Central memory CD8-positive, alpha-beta T cell (primary cell): ENCODE measurements at regions not wholly inside any gene's neighbourhood (a gene's known extent, or its start where the extent isn't known, plus 50 kb on each side); places are given as distances from the start of the nearest gene placed in this dataset.

Experiments
- ATAC-seq: fragments of 150-1000 bp; cut with Tn5 transposase; replicated peaks from 2 replicates; pipeline ENCODE4 v1.10.0; 2022; ENCODE audit warnings: mild to moderate bottlenecking, moderate FRiP score, moderate number of reproducible peaks; ENCODE audit not compliant: poor library complexity, severe bottlenecking; ENCODE audit errors: extremely low read depth
- DNase-seq, 2 donors: peaks; one replicate each; pipeline ENCODE4 v3.0.0; 2021; ENCODE audit warnings: low spot score in 2 of 2
- H3K27ac Mint-ChIP-seq: one replicate; pipeline ENCODE4 v1.8.0; 2022; ENCODE audit warnings: low read depth, mild to moderate bottlenecking, moderate library complexity, mixed read lengths
- H3K27me3 Mint-ChIP-seq: one replicate; pipeline ENCODE4 v1.8.0; 2022; ENCODE audit warnings: mixed read lengths
- H3K36me3 Mint-ChIP-seq: one replicate; pipeline ENCODE4 v1.8.0; 2022; ENCODE audit warnings: mild to moderate bottlenecking, moderate library complexity, mixed read lengths; ENCODE audit not compliant: insufficient read depth
- H3K4me1 Mint-ChIP-seq: one replicate; pipeline ENCODE4 v1.8.0; 2022; ENCODE audit warnings: mixed read lengths
- H3K4me3 Mint-ChIP-seq: one replicate; pipeline ENCODE4 v1.8.0; 2022; ENCODE audit warnings: mild to moderate bottlenecking, moderate library complexity, mixed read lengths
- H3K9me3 Mint-ChIP-seq: one replicate; pipeline ENCODE4 v1.8.0; 2022; ENCODE audit warnings: mixed read lengths

DNA sequence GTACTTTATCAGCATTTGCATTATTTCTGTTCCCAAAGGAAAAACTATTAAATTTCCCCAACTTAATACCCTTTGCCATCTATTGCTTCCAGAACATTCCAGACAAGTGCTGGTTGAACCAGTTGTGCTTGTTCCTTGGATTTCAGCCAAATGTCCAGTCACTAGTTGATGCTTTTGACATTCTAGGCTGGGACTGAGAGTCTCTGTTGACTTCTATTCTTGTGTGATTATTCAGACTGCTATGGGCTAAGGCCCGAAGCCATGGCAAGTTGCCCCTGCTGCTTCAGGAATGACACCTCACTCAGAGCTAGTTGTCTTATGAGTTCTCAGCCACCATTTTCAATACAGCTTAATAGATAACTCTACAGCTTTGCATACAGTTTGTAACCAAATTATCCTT is 458.1 kb upstream of the ARGLU1 start:
- Mint-ChIP-seq H3K27me3 (no peaks in the 10 kb centered on the region), H3K36me3 (no peaks in the 10 kb centered on the region), H3K4me3 (no peak overlapping the region), H3K27ac (no peak overlapping the region), H3K4me1 (no peaks in the 10 kb centered on the region), H3K9me3 (peaks cover 5% of the 10 kb centered on the region)
- ATAC-seq (no peak), DNase-seq (no peak)

DNA sequence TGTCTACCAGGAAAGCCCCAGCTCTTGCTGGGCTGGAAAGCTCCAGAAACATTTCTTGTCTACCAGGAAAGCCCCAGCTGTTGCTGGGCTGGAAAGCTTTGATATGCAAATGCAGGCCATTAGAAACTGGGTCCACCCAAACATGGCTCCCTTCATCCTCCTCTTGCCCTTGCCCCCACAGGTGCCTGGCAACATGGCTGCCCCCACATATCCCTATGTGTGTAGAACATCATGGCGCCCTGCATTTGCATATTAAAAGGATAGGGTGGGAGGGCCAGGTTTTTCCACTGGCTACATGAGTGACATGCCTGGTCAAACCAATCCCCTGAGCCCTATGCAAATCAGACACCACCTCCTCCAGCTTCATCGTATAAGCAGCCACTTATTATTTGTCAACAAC is 455.4 kb upstream of the ARGLU1 start:
- no peak for ATAC-seq
- H3K36me3 Mint-ChIP-seq: no peaks in the 10 kb centered on the region
- H3K9me3 Mint-ChIP-seq: peaks cover 13% of the 10 kb centered on the region

DNA sequence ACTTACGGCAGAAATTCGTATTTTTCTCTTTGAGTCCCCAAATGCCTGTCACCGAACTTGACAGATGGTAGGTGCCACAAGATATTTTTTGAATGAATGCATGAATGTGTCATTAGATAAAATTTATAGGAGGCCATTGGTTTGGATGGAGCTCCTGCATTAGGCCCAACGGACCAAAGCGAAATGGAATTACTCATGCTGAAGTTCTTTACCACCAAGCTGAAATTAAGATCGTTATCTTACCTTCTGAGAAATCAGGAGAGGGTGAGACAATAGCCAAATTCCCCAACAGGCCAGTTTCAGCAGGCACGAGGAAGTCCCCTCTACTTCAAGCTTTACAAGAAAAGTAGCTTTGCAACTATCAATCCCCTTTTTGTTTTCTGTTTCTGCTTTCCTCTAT is 452.5 kb upstream of the ARGLU1 start:
- H3K9me3 Mint-ChIP-seq: peaks cover 12% of the 10 kb centered on the region
- ATAC-seq (no peak), DNase-seq (no peak)
- no peaks in the 10 kb centered on the region for H3K27me3 Mint-ChIP-seq
- H3K36me3 Mint-ChIP-seq: no peaks in the 10 kb centered on the region
- H3K27ac Mint-ChIP-seq: no peak overlapping the region
- H3K4me1 Mint-ChIP-seq: no peaks in the 10 kb centered on the region
- no peak overlapping the region for H3K4me3 Mint-ChIP-seq

More for the DNA sequence above, 455.4 kb upstream of the ARGLU1 start:
- no peak for DNase-seq
- Mint-ChIP-seq H3K27me3 (no peaks in the 10 kb centered on the region), H3K4me1 (no peaks in the 10 kb centered on the region), H3K27ac (no peak overlapping the region), H3K4me3 (no peak overlapping the region)

DNA sequence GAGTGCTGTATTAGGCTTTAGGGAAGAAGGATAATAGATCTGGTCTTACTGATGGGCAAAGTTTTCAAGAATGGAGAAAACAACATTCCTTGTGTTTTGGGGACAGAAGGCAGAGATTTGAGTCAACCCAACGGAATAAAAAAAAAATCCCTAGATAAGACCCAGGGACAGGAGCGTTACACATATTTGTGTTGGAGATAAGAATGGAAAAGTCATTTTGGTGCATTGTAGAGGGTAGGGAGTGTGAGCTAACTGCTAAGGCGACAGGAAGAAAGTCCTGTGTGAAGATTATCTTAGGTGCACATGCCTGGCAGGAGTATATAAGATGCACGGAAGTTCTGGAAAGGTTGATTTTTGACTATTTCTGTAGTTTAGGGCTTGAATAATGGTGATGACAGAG is 450.3 kb upstream of the ARGLU1 start:
- H3K27me3 Mint-ChIP-seq: no peaks in the 10 kb centered on the region
- no peak overlapping the region for H3K27ac Mint-ChIP-seq
- ATAC-seq (no peak), DNase-seq (no peak)
- no peak overlapping the region for H3K4me3 Mint-ChIP-seq
- peaks cover 17% of the 10 kb centered on the region for H3K9me3 Mint-ChIP-seq
- H3K4me1 Mint-ChIP-seq: no peaks in the 10 kb centered on the region
- H3K36me3 Mint-ChIP-seq: no peaks in the 10 kb centered on the region

- H3K27me3 Mint-ChIP-seq: no peaks in the 10 kb centered on the region
- H3K36me3 Mint-ChIP-seq: no peaks in the 10 kb centered on the region
- ATAC-seq (no peak), DNase-seq (no peak)
- no peaks in the 10 kb centered on the region for H3K4me1 Mint-ChIP-seq
- H3K4me3 Mint-ChIP-seq: no peak overlapping the region
- peaks cover 8% of the 10 kb centered on the region for H3K9me3 Mint-ChIP-seq
- H3K27ac Mint-ChIP-seq: no peak overlapping the region
Measured at GRCh38 chr13:107006661-107007060, 438.7 kb upstream of the ARGLU1 start.

GRCh38 chr13:107005577-107005976 is 437.6 kb upstream of the ARGLU1 start:
- Mint-ChIP-seq H3K9me3 (peaks cover 8% of the 10 kb centered on the region), H3K27me3 (no peaks in the 10 kb centered on the region)

DNA sequence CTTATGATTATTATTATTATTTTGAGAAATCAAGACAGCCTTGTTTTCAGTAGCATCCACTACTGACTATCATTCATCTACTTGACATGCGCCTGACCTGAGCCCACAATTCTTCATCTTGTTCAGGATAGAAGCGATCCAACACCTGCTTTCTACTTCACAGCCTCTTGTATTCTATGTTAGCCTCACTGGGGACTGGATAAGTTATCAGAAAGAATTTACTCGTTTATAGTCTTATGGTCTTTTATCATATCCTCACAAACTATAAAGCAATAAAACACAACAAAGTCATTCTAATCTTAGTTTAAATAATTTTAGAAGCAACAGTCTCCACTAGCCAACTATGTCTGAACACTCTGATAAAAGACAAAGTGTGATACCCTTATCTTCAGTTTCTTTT is 436.0 kb upstream of the ARGLU1 start:
- no peaks in the 10 kb centered on the region for H3K4me1 Mint-ChIP-seq
- no peaks in the 10 kb centered on the region for H3K27me3 Mint-ChIP-seq
- no peak overlapping the region for H3K4me3 Mint-ChIP-seq

More at GRCh38 chr13:107005577-107005976, 437.6 kb upstream of the ARGLU1 start:
- no peak for DNase-seq
- H3K36me3 Mint-ChIP-seq: no peaks in the 10 kb centered on the region
- no peak for ATAC-seq
- H3K4me3 Mint-ChIP-seq: no peak overlapping the region
- no peak overlapping the region for H3K27ac Mint-ChIP-seq
- no peaks in the 10 kb centered on the region for H3K4me1 Mint-ChIP-seq

DNA sequence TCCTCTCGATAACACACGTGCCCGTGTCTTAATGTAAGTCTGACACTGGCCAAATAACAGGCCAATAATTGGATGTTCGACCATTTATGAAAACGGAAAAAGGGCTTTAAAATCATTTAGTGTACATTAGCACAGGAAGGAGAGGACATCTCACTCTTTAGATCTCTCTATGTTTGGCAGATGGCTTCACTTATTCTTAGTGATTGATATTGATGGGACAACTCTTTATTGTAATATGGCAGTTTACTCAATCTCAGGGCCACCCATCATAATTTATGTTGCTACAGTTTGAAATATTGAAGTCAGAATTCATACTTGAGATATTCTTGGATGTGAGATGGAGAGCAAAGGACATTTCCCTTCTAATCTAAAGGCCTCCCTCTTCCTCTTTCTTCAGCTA is 430.7 kb upstream of the ARGLU1 start:
- DNase-seq (no peak), ATAC-seq (no peak)
- H3K36me3 Mint-ChIP-seq: no peaks in the 10 kb centered on the region
- H3K4me3 Mint-ChIP-seq: no peak overlapping the region
- no peak overlapping the region for H3K27ac Mint-ChIP-seq
- no peaks in the 10 kb centered on the region for H3K27me3 Mint-ChIP-seq
- H3K9me3 Mint-ChIP-seq: peaks cover 15% of the 10 kb centered on the region
- no peaks in the 10 kb centered on the region for H3K4me1 Mint-ChIP-seq

More for the DNA sequence above, 436.0 kb upstream of the ARGLU1 start:
- Mint-ChIP-seq H3K36me3 (no peaks in the 10 kb centered on the region), H3K9me3 (peaks cover 9% of the 10 kb centered on the region), H3K27ac (no peak overlapping the region)
- ATAC-seq: no peak
- DNase-seq: no peak

GRCh38 chr13:106997696-106998095 is 429.8 kb upstream of the ARGLU1 start:
- no peak overlapping the region for H3K4me3 Mint-ChIP-seq
- H3K36me3 Mint-ChIP-seq: no peaks in the 10 kb centered on the region
- H3K4me1 Mint-ChIP-seq: no peaks in the 10 kb centered on the region
- no peak overlapping the region for H3K27ac Mint-ChIP-seq
- ATAC-seq (no peak), DNase-seq (no peak)
- peaks cover 15% of the 10 kb centered on the region for H3K9me3 Mint-ChIP-seq
- no peaks in the 10 kb centered on the region for H3K27me3 Mint-ChIP-seq

- DNase-seq (no peak), ATAC-seq (no peak)
- H3K4me3 Mint-ChIP-seq: no peak overlapping the region
- H3K27me3 Mint-ChIP-seq: no peaks in the 10 kb centered on the region
- H3K27ac Mint-ChIP-seq: no peak overlapping the region
- H3K36me3 Mint-ChIP-seq: no peaks in the 10 kb centered on the region
- no peaks in the 10 kb centered on the region for H3K4me1 Mint-ChIP-seq
- H3K9me3 Mint-ChIP-seq: peaks cover 15% of the 10 kb centered on the region
Measured at GRCh38 chr13:106996867-106997618, 429.1 kb upstream of the ARGLU1 start.

DNA sequence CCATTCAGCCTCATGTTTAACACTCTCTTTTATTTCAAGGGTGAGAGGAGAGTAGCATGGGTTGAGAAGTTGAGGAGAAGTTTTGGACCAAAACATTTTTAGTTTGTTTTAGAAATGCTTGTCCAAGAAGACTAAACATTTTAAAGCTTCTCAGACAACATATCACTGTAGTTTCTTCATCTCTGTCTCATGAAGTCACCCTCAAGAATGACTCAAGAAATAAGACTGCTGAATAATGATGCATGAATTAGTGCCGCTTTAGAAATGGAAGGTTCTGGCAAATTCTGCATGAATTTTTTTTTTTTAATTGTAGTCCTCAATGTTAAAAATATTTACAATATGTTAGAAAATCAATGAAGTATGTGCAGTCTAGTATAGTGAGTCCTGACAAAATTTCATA is 422.7 kb upstream of the ARGLU1 start:
- H3K4me1 Mint-ChIP-seq: no peaks in the 10 kb centered on the region
- DNase-seq (no peak), ATAC-seq (no peak)
- H3K36me3 Mint-ChIP-seq: no peaks in the 10 kb centered on the region
- no peak overlapping the region for H3K4me3 Mint-ChIP-seq
- no peaks in the 10 kb centered on the region for H3K27me3 Mint-ChIP-seq
- no peak overlapping the region for H3K27ac Mint-ChIP-seq
- peaks cover 8% of the 10 kb centered on the region for H3K9me3 Mint-ChIP-seq

DNA sequence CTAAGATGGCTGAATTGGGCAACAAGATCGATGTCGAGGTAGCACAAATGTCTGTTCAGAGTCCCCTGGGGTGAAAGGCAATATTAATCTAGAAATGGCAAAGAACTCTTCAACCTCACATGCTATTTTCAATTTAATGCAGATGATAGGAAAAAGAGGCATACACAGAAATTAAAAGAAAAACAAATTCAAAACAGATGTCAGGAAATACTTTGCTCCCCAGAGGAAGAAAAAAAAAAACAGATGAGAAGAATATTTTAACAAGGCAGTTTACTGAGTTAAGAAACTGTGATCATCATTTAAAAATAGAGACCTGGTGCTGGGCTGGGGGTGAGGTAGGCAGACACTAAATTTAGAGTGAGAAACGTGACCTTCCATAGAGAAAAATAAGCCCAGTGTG is 421.9 kb upstream of the ARGLU1 start:
- ATAC-seq: no peak
- Mint-ChIP-seq H3K36me3 (no peaks in the 10 kb centered on the region), H3K9me3 (peaks cover 8% of the 10 kb centered on the region), H3K27ac (no peak overlapping the region), H3K4me1 (no peaks in the 10 kb centered on the region), H3K27me3 (no peaks in the 10 kb centered on the region), H3K4me3 (no peak overlapping the region)
- no peak for DNase-seq

DNA sequence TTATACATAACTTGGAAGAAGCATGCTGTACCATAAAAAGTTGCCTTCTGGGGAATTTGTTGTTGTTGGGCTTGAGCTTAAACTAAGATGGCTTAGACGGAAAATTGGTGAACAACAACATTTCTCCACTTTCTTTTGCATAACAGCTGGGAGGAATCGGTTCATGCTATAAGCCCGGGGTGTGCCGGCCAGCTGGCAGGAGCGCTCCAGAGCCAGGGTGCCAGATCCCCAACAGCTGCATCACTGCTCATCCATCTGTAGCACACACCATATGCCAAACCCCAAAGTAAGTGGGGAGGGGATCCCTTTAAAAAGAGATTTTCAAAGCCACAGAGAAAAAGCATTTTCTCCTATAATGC is 419.5 kb upstream of the ARGLU1 start:
- no peak overlapping the region for H3K4me3 Mint-ChIP-seq
- ATAC-seq: no peak
- H3K4me1 Mint-ChIP-seq: no peaks in the 10 kb centered on the region
- peaks cover 11% of the 10 kb centered on the region for H3K9me3 Mint-ChIP-seq
- H3K27ac Mint-ChIP-seq: no peak overlapping the region
- DNase-seq: no peak
- H3K27me3 Mint-ChIP-seq: no peaks in the 10 kb centered on the region
- no peaks in the 10 kb centered on the region for H3K36me3 Mint-ChIP-seq
